HCT116 (cell line): ENCODE measurements at regions not wholly inside any gene's neighbourhood (a gene's known extent, or its start where the extent isn't known, plus 50 kb on each side); places are given as distances from the start of the nearest gene placed in this dataset.

Source experiments
- ATAC-seq: fragments of 200-7000 bp; cut with Tn5 transposase; 2 replicates; pipeline ENCODE4 v1.9.1; 2020; ENCODE audit warnings: mild to moderate bottlenecking, moderate library complexity
- BruUV-seq: library from RNA; stranded (reverse); fragments of 400-500 nt; replicated peaks from 2 replicates; lab custom pipeline; 2021; lab: Mats Ljungman, UMichigan
- CTCF ChIA-PET: fragments of 300-600 bp; sonication (Branson Sonifier 250); formaldehyde crosslinking; loops from one replicate; lab custom pipeline; 2021; ENCODE audit warnings: antibody characterized with exemption; lab: Charles Lee
- POLR2A ChIA-PET: fragments of 300-600, 350-600 bp; sonication (Branson Sonifier 250); formaldehyde crosslinking; loops from one replicate; lab custom pipeline; 2021; ENCODE audit warnings: antibody characterized with exemption; lab: Charles Lee
- RAD21 ChIA-PET, 2 experiments: fragments of 300-600 bp; sonication (Branson Sonifier 250); formaldehyde crosslinking; loops; one replicate each; lab custom pipeline; 2023; ENCODE audit warnings: low total read pairs in 2 of 2; ENCODE audit not compliant: uncharacterized antibody in 2 of 2, unreplicated experiment in 2 of 2, low non-redundant PET in 1 of 2; lab: Charles Lee
- DNase-seq: peaks from one replicate; pipeline ENCODE4 v3.0.0-alpha.2; 2010; ENCODE audit warnings: low read depth, low spot score
- H2AFZ ChIP-seq: fragments of 200-600 bp; shearing (Covaris generic), sonication (generic); 2 replicates; pipeline ENCODE4 v1.6.1; 2017; ENCODE audit warnings: low read depth, mixed run types, mixed read lengths, antibody characterized with exemption, low read length; ENCODE audit not compliant: poor library complexity, severe bottlenecking
- H3K27ac ChIP-seq: 2 replicates; pipeline ENCODE4 v1.5.1; 2012; ENCODE audit warnings: low read depth, low read length
- H3K27me3 ChIP-seq: fragments of 200-600 bp; sonication (generic); 2 replicates; pipeline ENCODE4 v1.6.1; 2016; ENCODE audit warnings: mixed run types, low read length, mixed read lengths; ENCODE audit not compliant: insufficient read depth
- H3K36me3 ChIP-seq, 2 experiments: fragments of 200-500 bp in 1 of 2; fragments of 200-600 bp in 1 of 2; sonication (Bioruptor generic) in 1 of 2; sonication (generic) in 1 of 2; 2 replicates each; pipeline versions ENCODE4 v1.5.1 to v1.6.1; 2014 to 2016; ENCODE audit warnings: low read length in 2 of 2, inconsistent platforms in 1 of 2, mixed read lengths in 1 of 2, mixed run types in 1 of 2; ENCODE audit not compliant: insufficient read depth in 2 of 2, control insufficient read depth in 1 of 2
- H3K4me1 ChIP-seq, 2 experiments: fragments of 200-600 bp in 1 of 2; sonication (generic) in 1 of 2; 2 replicates each; pipeline versions ENCODE4 v1.5.1 to v1.6.1; 2012 to 2017; ENCODE audit warnings: low read length in 2 of 2, inconsistent platforms in 1 of 2, mild to moderate bottlenecking in 1 of 2, mixed read lengths in 1 of 2, mixed run types in 1 of 2, moderate library complexity in 1 of 2; ENCODE audit not compliant: insufficient read depth in 2 of 2, control insufficient read depth in 1 of 2
- H3K4me2 ChIP-seq: fragments of 200-600 bp; sonication (generic); 2 replicates; pipeline ENCODE4 v1.6.1; 2017; ENCODE audit warnings: mixed run types, low read length, mixed read lengths
- H3K4me3 ChIP-seq, 2 experiments: fragments of 200-600 bp in 1 of 2; sonication (generic) in 1 of 2; replicated peaks in 1 of 2; 2 replicates each; pipeline ENCODE4 v1.5.1; 2011 to 2016; ENCODE audit warnings: low read length in 2 of 2, control low read depth in 1 of 2, low read depth in 1 of 2, mild to moderate bottlenecking in 1 of 2, mixed read lengths in 1 of 2, mixed run types in 1 of 2
- H3K79me2 ChIP-seq: fragments of 200-600 bp; sonication (generic); 2 replicates; pipeline ENCODE4 v1.6.1; 2017; ENCODE audit warnings: mild to moderate bottlenecking, mixed run types, low read length, moderate library complexity, mixed read lengths; ENCODE audit not compliant: insufficient read depth
- H3K9ac ChIP-seq: fragments of 200-600 bp; sonication (generic); 2 replicates; pipeline ENCODE4 v1.6.1; 2016; ENCODE audit warnings: low read length, mixed read lengths
- H3K9me2 ChIP-seq: fragments of 200-600 bp; sonication (generic), shearing (Covaris generic); 2 replicates; pipeline ENCODE4 v1.6.1; 2017; ENCODE audit warnings: mixed run types, mild to moderate bottlenecking, moderate library complexity; ENCODE audit not compliant: insufficient read depth
- H3K9me3 ChIP-seq, 2 experiments: fragments of 200-500 bp in 1 of 2; fragments of 200-600 bp in 1 of 2; sonication (Bioruptor generic) in 1 of 2; sonication (generic) in 1 of 2; 2 replicates each; pipeline ENCODE4 v1.6.1; 2014 to 2017; ENCODE audit warnings: low read length in 2 of 2, mixed read lengths in 2 of 2, inconsistent platforms in 1 of 2, low read depth in 1 of 2, mild to moderate bottlenecking in 1 of 2, mixed run types in 1 of 2, moderate library complexity in 1 of 2; ENCODE audit not compliant: control insufficient read depth in 1 of 2, insufficient read depth in 1 of 2
- H4K20me1 ChIP-seq: fragments of 200-600 bp; sonication (generic), shearing (Covaris generic); 2 replicates; pipeline ENCODE4 v1.6.1; 2017; ENCODE audit warnings: mixed run types, mild to moderate bottlenecking, moderate library complexity; ENCODE audit not compliant: insufficient read depth
- ATF3 ChIP-seq: IDR thresholded peaks from 2 replicates; pipeline ENCODE4 v1.6.1; 2012
- CBX3 ChIP-seq: IDR thresholded peaks from 2 replicates; pipeline ENCODE4 v1.6.1; 2012; ENCODE audit warnings: low read depth
- CEBPB ChIP-seq: IDR thresholded peaks from 2 replicates; pipeline ENCODE4 v1.6.1; 2012; ENCODE audit warnings: low read depth
- EGR1 ChIP-seq: IDR thresholded peaks from 2 replicates; pipeline ENCODE4 v1.6.1; 2012; ENCODE audit warnings: low read depth
- ELF1 ChIP-seq: IDR thresholded peaks from 2 replicates; pipeline ENCODE4 v1.6.1; 2012; ENCODE audit warnings: low read depth, borderline replicate concordance
- EZH2 ChIP-seq: fragments of 200-600 bp; sonication (generic); IDR thresholded peaks from 2 replicates; pipeline ENCODE4 v1.6.1; 2017; ENCODE audit warnings: antibody characterized with exemption, mixed run types
- EZH2phosphoT487 ChIP-seq: fragments of 200-600 bp; IDR thresholded peaks from 2 replicates; pipeline ENCODE4 v1.6.1; 2018; ENCODE audit warnings: antibody characterized with exemption, borderline replicate concordance
- FOSL1 ChIP-seq: IDR thresholded peaks from 2 replicates; pipeline ENCODE4 v1.6.1; 2012; ENCODE audit warnings: low read depth
- JUND ChIP-seq: IDR thresholded peaks from 2 replicates; pipeline ENCODE4 v1.6.1; 2012
- POLR2A ChIP-seq: IDR thresholded peaks from 2 replicates; pipeline ENCODE4 v1.7.0; 2011; ENCODE audit warnings: borderline replicate concordance; ENCODE audit not compliant: insufficient read depth, insufficient read length; ENCODE audit errors: extremely low read depth
- POLR2AphosphoS5 ChIP-seq: IDR thresholded peaks from 2 replicates; pipeline ENCODE4 v1.6.1; 2011; ENCODE audit warnings: mild to moderate bottlenecking, low read depth, low read length, moderate library complexity
- RAD21 ChIP-seq: IDR thresholded peaks from 2 replicates; pipeline ENCODE4 v1.6.1; 2012; ENCODE audit warnings: low read depth, mild to moderate bottlenecking
- REST ChIP-seq: IDR thresholded peaks from 2 replicates; pipeline ENCODE4 v1.6.1; 2012; ENCODE audit warnings: low read depth
- SP1 ChIP-seq: IDR thresholded peaks from 2 replicates; pipeline ENCODE4 v1.6.1; 2012; ENCODE audit warnings: low read depth
- SRF ChIP-seq: IDR thresholded peaks from 2 replicates; pipeline ENCODE4 v1.6.1; 2012; ENCODE audit warnings: low read depth
- YY1 ChIP-seq: IDR thresholded peaks from 2 replicates; pipeline ENCODE4 v1.6.1; 2011; ENCODE audit warnings: low read length, low read depth, moderate library complexity, mild to moderate bottlenecking; ENCODE audit not compliant: insufficient replicate concordance; ENCODE audit errors: extremely low read depth
- ZBTB33 ChIP-seq: IDR thresholded peaks from 2 replicates; pipeline ENCODE4 v1.6.1; 2011; ENCODE audit warnings: mild to moderate bottlenecking, low read length, moderate library complexity; ENCODE audit not compliant: insufficient replicate concordance; ENCODE audit errors: extremely low read depth
- ZFX ChIP-seq: fragments of 450-650 bp; IDR thresholded peaks from 2 replicates; pipeline ENCODE4 v1.6.1; 2017
- ZNF274 ChIP-seq: fragments of 200-500 bp; sonication (Bioruptor generic); IDR thresholded peaks from 2 replicates; pipeline ENCODE4 v1.6.1; 2014; ENCODE audit warnings: mild to moderate bottlenecking, low read depth, low read length, inconsistent platforms
- intact Hi-C: fragments of 100-400 bp; cut with micrococcal nuclease; formaldehyde crosslinking; loops from 2 replicates; pipeline ENCODE4 v1.10.0; 2022
- TF ChIP-seq, protein P1 (sequence below), 3 experiments: fragments of 200-600 bp in 1 of 3; sonication (generic) in 1 of 3; IDR thresholded peaks in 2 of 3; conservative IDR thresholded peaks in 1 of 3; 2 replicates each; pipeline ENCODE4 v1.5.1; 2012 to 2017; ENCODE audit warnings: low read depth in 2 of 3, low read length in 2 of 3, antibody characterized with exemption in 1 of 3, borderline replicate concordance in 1 of 3, control low read depth in 1 of 3, mild to moderate bottlenecking in 1 of 3, mixed read lengths in 1 of 3, mixed run types in 1 of 3, moderate library complexity in 1 of 3; ENCODE audit not compliant: insufficient read depth in 1 of 3

DNA sequence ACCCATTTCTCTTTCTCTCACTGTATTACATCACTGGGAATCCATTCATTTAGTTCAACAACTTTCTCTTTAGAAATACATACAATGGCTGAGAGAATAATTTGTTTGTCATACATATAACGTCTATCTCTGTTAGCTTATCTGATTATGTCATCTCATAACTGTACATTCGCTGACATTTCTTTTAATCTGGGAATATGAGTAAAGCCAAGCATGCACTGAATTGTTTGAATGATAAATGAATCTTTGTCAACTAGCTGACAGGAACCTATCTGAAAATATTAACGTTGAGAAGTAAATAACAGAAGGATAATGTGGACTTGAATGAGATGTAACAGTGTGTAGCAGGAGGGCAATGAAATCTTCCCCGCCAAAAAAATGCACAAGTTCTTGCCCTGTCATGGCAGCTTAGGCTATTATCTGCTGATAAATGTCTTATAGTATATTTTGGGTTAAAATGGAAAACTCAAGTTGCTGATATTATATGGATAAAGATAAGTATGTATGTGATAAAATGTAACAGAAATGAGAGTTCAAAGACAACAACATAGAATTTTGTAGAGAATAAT is 581.2 kb upstream of the ADGRB3 start:
- H4K20me1 ChIP-seq = no peaks in the 10 kb centered on the region
- H3K4me3 ChIP-seq = no peak overlapping the region
- RAD21 ChIA-PET = no interaction called here
- no peak overlapping the region for H3K9ac ChIP-seq
- H3K4me1 ChIP-seq = no peaks in the 10 kb centered on the region
- no peak overlapping the region for H2AFZ ChIP-seq
- TF ChIP-seq FOSL1 (no peak), SP1 (no peak), CEBPB (no peak), EZH2phosphoT487 (no peak), ZNF274 (no peak), ZBTB33 (no peak), EGR1 (no peak), ELF1 (no peak), SRF (no peak), CBX3 (no peak), POLR2A (no peak), EZH2 (no peak), ATF3 (no peak), YY1 (no peak), POLR2AphosphoS5 (no peak), JUND (no peak), ZFX (no peak), RAD21 (no peak), REST (no peak)
- TF ChIP-seq, protein P1, sequence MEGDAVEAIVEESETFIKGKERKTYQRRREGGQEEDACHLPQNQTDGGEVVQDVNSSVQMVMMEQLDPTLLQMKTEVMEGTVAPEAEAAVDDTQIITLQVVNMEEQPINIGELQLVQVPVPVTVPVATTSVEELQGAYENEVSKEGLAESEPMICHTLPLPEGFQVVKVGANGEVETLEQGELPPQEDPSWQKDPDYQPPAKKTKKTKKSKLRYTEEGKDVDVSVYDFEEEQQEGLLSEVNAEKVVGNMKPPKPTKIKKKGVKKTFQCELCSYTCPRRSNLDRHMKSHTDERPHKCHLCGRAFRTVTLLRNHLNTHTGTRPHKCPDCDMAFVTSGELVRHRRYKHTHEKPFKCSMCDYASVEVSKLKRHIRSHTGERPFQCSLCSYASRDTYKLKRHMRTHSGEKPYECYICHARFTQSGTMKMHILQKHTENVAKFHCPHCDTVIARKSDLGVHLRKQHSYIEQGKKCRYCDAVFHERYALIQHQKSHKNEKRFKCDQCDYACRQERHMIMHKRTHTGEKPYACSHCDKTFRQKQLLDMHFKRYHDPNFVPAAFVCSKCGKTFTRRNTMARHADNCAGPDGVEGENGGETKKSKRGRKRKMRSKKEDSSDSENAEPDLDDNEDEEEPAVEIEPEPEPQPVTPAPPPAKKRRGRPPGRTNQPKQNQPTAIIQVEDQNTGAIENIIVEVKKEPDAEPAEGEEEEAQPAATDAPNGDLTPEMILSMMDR (IDR thresholded peaks at IDR 0.05 in 2 of 3, conservative IDR thresholded peaks at IDR 0.05 in 1 of 3; ENCODE audit: borderline replicate concordance in 1 of 3, insufficient read depth in 1 of 3, low read depth in 2 of 3, low read length in 2 of 3) = no peak
- no peaks in the 10 kb centered on the region for H3K9me2 ChIP-seq
- H3K79me2 ChIP-seq = no peaks in the 10 kb centered on the region
- ATAC-seq (no peak), DNase-seq (no peak)
- peaks cover 6 to 24% of the 10 kb centered on the region in 2 experiments; a peak in 2 of 4 replicates for H3K9me3 ChIP-seq
- H3K27ac ChIP-seq = no peak overlapping the region
- no peaks in the 10 kb centered on the region for H3K27me3 ChIP-seq
- H3K36me3 ChIP-seq = no peaks in the 10 kb centered on the region
- CTCF ChIA-PET = no interaction called here
- intact Hi-C loops = no loop called here
- POLR2A ChIA-PET = no interaction called here
- no TSS peak for BruUV-seq
- H3K4me2 ChIP-seq = no peak overlapping the region
